IMR-90 (cell line): ENCODE measurements at regions not wholly inside any gene's neighbourhood (a gene's known extent, or its start where the extent isn't known, plus 50 kb on each side); places are given as distances from the start of the nearest gene placed in this dataset.
"Not testable (repeated sequence)": the region's sequence is repeated elsewhere in the genome, so short reads cannot be mapped to it uniquely, and the experiment has no call there.

Experiments
- ATAC-seq: fragments of 200-7000 bp; cut with Tn5 transposase; 2 replicates; pipeline ENCODE4 v1.9.1; 2020; ENCODE audit warnings: low read depth, mild to moderate bottlenecking, moderate library complexity
- BruUV-seq: library from RNA; stranded (reverse); fragments of 400-500 nt; replicated peaks from 2 replicates; lab custom pipeline; 2021; lab: Mats Ljungman, UMichigan
- CTCF ChIA-PET: fragments of 300-600 bp; formaldehyde crosslinking; extraction: SDS; loops from one replicate; lab custom pipeline; 2021; ENCODE audit warnings: antibody characterized with exemption; lab: Yijun Ruan, JAX
- POLR2A ChIA-PET: fragments of 300-600 bp; sonication (Branson Sonifier 250); formaldehyde crosslinking; loops from one replicate; lab custom pipeline; 2022; ENCODE audit warnings: antibody characterized with exemption; ENCODE audit not compliant: unreplicated experiment; lab: Charles Lee
- DNase-seq: peaks from one replicate; pipeline ENCODE4 v3.0.0; 2013
- H2AFZ ChIP-seq: replicated peaks from 2 replicates; pipeline ENCODE3; 2013; ENCODE audit warnings: low read length, mild to moderate bottlenecking; ENCODE audit not compliant: poor library complexity
- H2AK5ac ChIP-seq: 2 replicates; pipeline ENCODE4 v1.6.1; 2013; ENCODE audit warnings: low read depth, low read length, inconsistent platforms
- H2AK9ac ChIP-seq: replicated peaks from 2 replicates; pipeline ENCODE3; 2013; ENCODE audit warnings: mild to moderate bottlenecking, low read depth, low read length, moderate library complexity; ENCODE audit not compliant: poor library complexity
- H2BK120ac ChIP-seq: 2 replicates; pipeline ENCODE4 v1.6.1; 2013; ENCODE audit warnings: low read depth, low read length, inconsistent platforms
- H2BK15ac ChIP-seq: 3 replicates; pipeline ENCODE4 v1.6.1; 2013; ENCODE audit warnings: low read depth, low read length, inconsistent platforms
- H2BK20ac ChIP-seq: 2 replicates; pipeline ENCODE4 v1.6.1; 2013; ENCODE audit warnings: low read depth, mild to moderate bottlenecking, inconsistent platforms, low read length, moderate library complexity
- H2BK5ac ChIP-seq: 2 replicates; pipeline ENCODE4 v1.6.1; 2013; ENCODE audit warnings: mild to moderate bottlenecking, low read depth, low read length, inconsistent platforms; ENCODE audit not compliant: poor library complexity, severe bottlenecking
- H3K14ac ChIP-seq: replicated peaks from 2 replicates; pipeline ENCODE4 v1.6.1; 2013; ENCODE audit warnings: low read depth, low read length, inconsistent platforms
- H3K18ac ChIP-seq: 2 replicates; pipeline ENCODE4 v1.6.1; 2013; ENCODE audit warnings: low read depth, low read length, control low read depth
- H3K23ac ChIP-seq: 2 replicates; pipeline ENCODE4 v1.6.1; 2013; ENCODE audit warnings: low read depth, low read length, inconsistent platforms
- H3K27ac ChIP-seq: 2 replicates; pipeline ENCODE4 v1.5.1; 2013; ENCODE audit warnings: mild to moderate bottlenecking, control low read depth, low read length; ENCODE audit not compliant: insufficient read depth
- H3K27me3 ChIP-seq: 2 replicates; pipeline ENCODE4 v1.6.1; 2013; ENCODE audit warnings: low read length; ENCODE audit not compliant: control insufficient read depth, insufficient read depth
- H3K36me3 ChIP-seq: 2 replicates; pipeline ENCODE4 v1.6.1; 2013; ENCODE audit warnings: low read length, mixed read lengths; ENCODE audit not compliant: control insufficient read depth, insufficient read depth
- H3K4ac ChIP-seq: 2 replicates; pipeline ENCODE4 v1.6.1; 2013; ENCODE audit warnings: low read depth, low read length, inconsistent platforms
- H3K4me1 ChIP-seq: 2 replicates; pipeline ENCODE4 v1.6.1; 2013; ENCODE audit warnings: low read length, mixed read lengths; ENCODE audit not compliant: control insufficient read depth, insufficient read depth
- H3K4me2 ChIP-seq: 2 replicates; pipeline ENCODE4 v1.6.1; 2013; ENCODE audit warnings: low read depth, mild to moderate bottlenecking, control low read depth, low read length, moderate library complexity
- H3K4me3 ChIP-seq: 2 replicates; pipeline ENCODE4 v1.5.1; 2013; ENCODE audit warnings: low read depth, mild to moderate bottlenecking, control low read depth, low read length, moderate library complexity; ENCODE audit not compliant: insufficient read depth
- H3K56ac ChIP-seq: 2 replicates; pipeline ENCODE4 v1.6.1; 2013; ENCODE audit warnings: low read length, inconsistent platforms; ENCODE audit not compliant: insufficient read depth; ENCODE audit errors: extremely low read depth
- H3K79me1 ChIP-seq, 2 experiments: 2 replicates each; pipeline ENCODE4 v1.6.1; 2013; ENCODE audit warnings: low read length in 2 of 2, inconsistent platforms in 1 of 2, low read depth in 1 of 2
- H3K9ac ChIP-seq: 2 replicates; pipeline ENCODE4 v1.6.1; 2013; ENCODE audit warnings: low read depth, low read length, control low read depth
- H3K9me1 ChIP-seq: 2 replicates; pipeline ENCODE4 v1.6.1; 2013; ENCODE audit warnings: low read length, inconsistent platforms; ENCODE audit not compliant: insufficient read depth
- H3K9me3 ChIP-seq: 2 replicates; pipeline ENCODE4 v1.6.1; 2013; ENCODE audit warnings: low read length; ENCODE audit not compliant: control insufficient read depth, insufficient read depth
- H4K20me1 ChIP-seq: 2 replicates; pipeline ENCODE4 v1.6.1; 2013; ENCODE audit warnings: low read length, inconsistent platforms; ENCODE audit not compliant: insufficient read depth
- H4K5ac ChIP-seq: 2 replicates; pipeline ENCODE4 v1.6.1; 2013; ENCODE audit warnings: mild to moderate bottlenecking, low read depth, low read length, control low read depth
- H4K8ac ChIP-seq, 2 experiments: 2 replicates each; pipeline ENCODE4 v1.6.1; 2013; ENCODE audit warnings: low read depth in 2 of 2, low read length in 2 of 2, control low read depth in 1 of 2, inconsistent platforms in 1 of 2
- H4K91ac ChIP-seq: 2 replicates; pipeline ENCODE4 v1.6.1; 2013; ENCODE audit warnings: low read depth, low read length, inconsistent platforms; ENCODE audit not compliant: insufficient read depth
- CHD1 ChIP-seq: IDR thresholded peaks from 2 replicates; pipeline ENCODE4 v1.6.1; 2012; ENCODE audit warnings: low read depth, low read length, improper control_type of control experiment
- FOS ChIP-seq: fragments of 150-350 bp; IDR thresholded peaks from 2 replicates; pipeline ENCODE4 v1.6.1; 2016; ENCODE audit warnings: low read depth, low read length
- POLR2A ChIP-seq: IDR thresholded peaks from 2 replicates; pipeline ENCODE4 v1.6.1; 2012; ENCODE audit warnings: mild to moderate bottlenecking, low read depth, low read length
- RAD21 ChIP-seq: IDR thresholded peaks from 2 replicates; pipeline ENCODE4 v1.6.1; 2012; ENCODE audit warnings: low read length, improper control_type of control experiment
- RCOR1 ChIP-seq: IDR thresholded peaks from 2 replicates; pipeline ENCODE4 v1.6.1; 2012; ENCODE audit warnings: mild to moderate bottlenecking, low read length, improper control_type of control experiment; ENCODE audit not compliant: insufficient replicate concordance
- WGBS, 2 experiments: methylation state at CpG; one replicate each; pipeline versions ENCODE4 v1.1.5 to v1.1.7; 2013; ENCODE audit warnings: missing lambda C conversion rate in 2 of 2; ENCODE audit not compliant: insufficient read length in 1 of 2; ENCODE audit errors: extremely low coverage in 2 of 2; 5-methylcytosine and 5-hydroxymethylcytosine counted together
- dilution Hi-C: fragments of 300-500 bp; cut with HindIII; formaldehyde crosslinking; loops from one replicate; pipeline ENCODE4 v1.14.3; 2018; ENCODE audit warnings: low sequenced_read_pairs; ENCODE audit not compliant: unreplicated experiment
- in situ Hi-C: fragments of 300-500 bp; cut with MboI; formaldehyde crosslinking; loops from 3 replicates; pipeline ENCODE4 v1.14.3; 2019; ENCODE audit warnings: low sequenced_read_pairs, inconsistent platforms, mixed read lengths
- intact Hi-C: fragments of 100-400 bp; cut with micrococcal nuclease; formaldehyde crosslinking; loops from 2 replicates; pipeline ENCODE4 v1.10.0; 2022

GRCh38 chr4:71217688-71218087, 121.1 kb upstream of the SLC4A4 start:
- H3K9me1 ChIP-seq = no peaks in the 10 kb centered on the region; the same call in none of the 2 replicates
- peaks cover 45 to 68% of the 10 kb centered on the region in 2 experiments for H3K79me1 ChIP-seq
- no peak overlapping the region for H2AFZ ChIP-seq
- H3K27me3 ChIP-seq = no peaks in the 10 kb centered on the region
- H2AK5ac ChIP-seq = no peak overlapping the region
- ATAC-seq = peak; percentile 49; the same call in 1 of the 2 replicates
- BruUV-seq = no TSS peak
- no peak overlapping the region for H3K18ac ChIP-seq
- H3K23ac ChIP-seq = no peak overlapping the region; the same call in 1 of the 2 replicates
- peaks cover 10% of the 10 kb centered on the region; the same call in 1 of the 2 replicates for H4K20me1 ChIP-seq
- DNase-seq = no peak
- H3K9me3 ChIP-seq = no peaks in the 10 kb centered on the region
- H3K4me3 ChIP-seq = no peak overlapping the region
- no peak overlapping the region for H3K27ac ChIP-seq
- no peak overlapping the region for H3K56ac ChIP-seq
- H2BK120ac ChIP-seq = no peak overlapping the region
- CTCF ChIA-PET = interaction anchor here (0.6 to 2.8 kb wide), 2 partner anchors 12 to 49 kb away, joined by 5 to 11 read pairs; no protein-coding TSS in a partner anchor
- H3K14ac ChIP-seq = no peak overlapping the region
- H3K36me3 ChIP-seq = peaks cover 13% of the 10 kb centered on the region
- H2BK20ac ChIP-seq = no peak overlapping the region
- no peak overlapping the region for H3K9ac ChIP-seq
- dilution Hi-C loops (no loop called here), in situ Hi-C loops (loop anchor here (25.0 kb wide), 1 partner anchor 495 kb away; no protein-coding TSS in a partner anchor), intact Hi-C loops (no loop called here)
- peaks cover 4% of the 10 kb centered on the region for H3K4me1 ChIP-seq
- H3K4ac ChIP-seq = no peak overlapping the region
- POLR2A ChIA-PET = no interaction called here
- no peak overlapping the region for H2AK9ac ChIP-seq
- no peak overlapping the region for H2BK5ac ChIP-seq
- no peak overlapping the region for H2BK15ac ChIP-seq
- TF ChIP-seq POLR2A (no peak), FOS (no peak), RAD21 (no peak), CHD1 (no peak), RCOR1 (no peak)
- H4K5ac ChIP-seq = no peak overlapping the region
- H4K8ac ChIP-seq = no peak overlapping the region
- no peak overlapping the region; the same call in 1 of the 2 replicates for H3K4me2 ChIP-seq
- no peak overlapping the region for H4K91ac ChIP-seq

DNA sequence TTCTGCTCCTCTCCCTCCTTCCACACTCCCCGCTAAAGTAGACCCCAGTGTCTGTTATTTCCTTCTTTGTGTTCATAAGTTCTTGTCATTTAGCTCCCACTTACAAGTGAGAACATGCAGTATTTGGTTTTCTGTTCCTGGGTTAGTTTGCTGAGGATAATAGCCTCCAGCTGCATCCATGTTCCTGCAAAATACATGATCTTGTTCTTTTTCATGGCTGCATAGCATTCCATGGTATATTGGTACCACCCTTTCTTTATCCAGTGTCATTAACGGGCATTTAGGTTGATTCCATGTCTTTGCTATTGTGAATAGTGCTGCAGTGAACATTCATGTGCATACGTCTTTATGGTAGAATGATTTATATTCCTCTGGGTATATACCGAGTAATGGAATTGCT, 118.0 kb upstream of the SLC4A4 start:
- H2BK5ac ChIP-seq, H3K4ac ChIP-seq, H3K4me3 ChIP-seq, H4K8ac ChIP-seq, H3K18ac ChIP-seq, dilution Hi-C loops, H3K9me1 ChIP-seq, H2BK15ac ChIP-seq, H3K4me2 ChIP-seq, H3K27me3 ChIP-seq, H2AFZ ChIP-seq, H3K27ac ChIP-seq, POLR2A ChIA-PET, H4K5ac ChIP-seq, H3K23ac ChIP-seq, H3K4me1 ChIP-seq, DNase-seq, H2AK5ac ChIP-seq, CTCF ChIA-PET, H3K14ac ChIP-seq, H3K9me3 ChIP-seq, H2BK20ac ChIP-seq, intact Hi-C loops, BruUV-seq, H2AK9ac ChIP-seq, ATAC-seq, H3K9ac ChIP-seq, H4K20me1 ChIP-seq, H2BK120ac ChIP-seq, H3K56ac ChIP-seq, H4K91ac ChIP-seq: not testable (repeated sequence)
- H3K36me3 ChIP-seq = peaks cover 11% of the 10 kb centered on the region
- no CpG with 5 or more reads among the region's 4 CpGs for WGBS, 2 experiments
- in situ Hi-C loops = loop anchor here (25.0 kb wide), 1 partner anchor 491 kb away; no protein-coding TSS in a partner anchor
- peaks cover 31 to 65% of the 10 kb centered on the region in 2 experiments for H3K79me1 ChIP-seq
